Lower leg skin (tissue), 3 donors: ENCODE measurements at regions not wholly inside any gene's neighbourhood (a gene's known extent, or its start where the extent isn't known, plus 50 kb on each side); places are given as distances from the start of the nearest gene placed in this dataset.

Experiments
- CTCF ChIP-seq, 3 donors: fragments of 450-650 bp; IDR thresholded peaks; one replicate each; pipeline ENCODE4 v1.5.1; 2016; ENCODE audit warnings: antibody characterized with exemption in 3 of 3, mild to moderate bottlenecking in 3 of 3, moderate library complexity in 2 of 3
- POLR2A ChIP-seq, 2 donors: fragments of 450-650 bp; IDR thresholded peaks; one replicate each; pipeline ENCODE4 v1.6.1; 2016 to 2017; ENCODE audit warnings: antibody characterized with exemption in 2 of 2, mild to moderate bottlenecking in 1 of 2, moderate library complexity in 1 of 2

GRCh38 chrX:49761481-49761880 lies 65.7 kb upstream of the PAGE1 start:
- TF ChIP-seq POLR2A (IDR thresholded peaks at IDR 0.05) (no peak), CTCF (IDR thresholded peaks at IDR 0.05) (no peak)
